Amygdala (tissue), 56 donors: ENCODE measurements at regions not wholly inside any gene's neighbourhood (a gene's known extent, or its start where the extent isn't known, plus 50 kb on each side); places are given as distances from the start of the nearest gene placed in this dataset.

Experiments
- DNase-seq, 56 donors: peaks; one replicate each; lab custom pipeline; 2025; lab: John Stamatoyannopoulos, UW

- no peak for DNase-seq
These were observed 105.5 kb downstream of the EBNA1BP2 start for GRCh38 chr1:43066578-43066977.

DNA sequence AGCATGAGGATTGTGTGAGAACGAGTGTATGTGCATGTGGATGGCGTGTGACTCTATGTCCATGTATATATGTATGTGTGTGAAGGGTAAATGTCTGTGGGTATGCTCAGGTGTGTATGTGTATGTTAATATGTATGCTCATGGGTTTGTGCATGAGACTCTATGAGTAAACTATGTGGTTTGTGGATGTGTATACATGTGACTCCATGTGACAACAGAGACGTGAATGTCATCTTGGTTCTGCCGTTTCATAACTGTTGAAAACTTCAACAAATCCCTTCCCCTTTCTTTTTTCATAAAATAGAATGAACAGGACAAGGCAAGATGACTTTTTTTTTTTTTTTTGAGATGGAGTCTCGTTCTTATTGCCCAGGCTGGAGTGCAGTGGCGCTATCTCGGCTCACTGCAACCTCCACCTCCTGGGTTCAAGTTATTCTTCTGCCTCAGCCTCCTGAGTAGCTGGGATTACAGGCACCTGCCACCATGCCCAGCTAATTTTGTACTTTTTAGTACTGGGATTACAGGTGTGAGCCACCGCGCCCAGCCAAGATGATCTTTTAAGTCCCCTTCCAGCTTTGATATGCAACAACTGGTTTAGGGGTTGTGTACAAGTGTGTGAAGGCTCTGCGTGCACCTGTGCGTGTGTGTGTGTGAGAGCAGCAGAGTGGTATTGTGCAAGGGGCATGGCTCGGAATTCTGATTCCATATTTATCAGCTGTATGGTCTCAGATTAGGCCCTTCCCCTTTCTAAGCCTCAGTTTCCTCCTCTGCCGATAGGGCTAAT, 106.3 kb downstream of the EBNA1BP2 start:
- DNase-seq = no peak

DNA sequence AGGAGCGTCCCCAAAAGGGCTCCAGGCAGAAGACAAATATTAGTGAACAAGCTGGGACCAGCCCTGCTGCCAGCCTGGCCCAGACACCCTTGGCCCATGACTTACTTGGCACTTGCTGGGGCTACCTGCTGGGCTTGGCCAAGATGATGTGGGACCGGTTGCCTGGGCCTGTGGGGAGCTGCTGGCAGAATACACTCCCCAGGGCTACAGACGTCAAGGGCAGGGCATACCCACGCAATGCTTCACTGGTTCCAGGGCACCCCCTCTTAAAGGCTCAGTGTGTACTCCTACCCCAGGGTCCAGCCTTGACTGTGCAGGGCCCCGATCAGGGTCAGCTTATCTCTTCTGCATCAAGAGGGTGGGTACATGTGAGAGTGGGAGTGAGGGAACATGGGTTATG, 106.5 kb upstream of the SLC2A1 start:
- no peak for DNase-seq

- DNase-seq = no peak
These were observed 104.9 kb upstream of the SLC2A1 start for GRCh38 chr1:43063394-43064219.

GRCh38 chr1:43062527-43063095, 103.9 kb upstream of the SLC2A1 start:
- DNase-seq = no peak

- DNase-seq = no peak
These were observed 103.1 kb upstream of the SLC2A1 start for GRCh38 chr1:43061757-43062156.

DNA sequence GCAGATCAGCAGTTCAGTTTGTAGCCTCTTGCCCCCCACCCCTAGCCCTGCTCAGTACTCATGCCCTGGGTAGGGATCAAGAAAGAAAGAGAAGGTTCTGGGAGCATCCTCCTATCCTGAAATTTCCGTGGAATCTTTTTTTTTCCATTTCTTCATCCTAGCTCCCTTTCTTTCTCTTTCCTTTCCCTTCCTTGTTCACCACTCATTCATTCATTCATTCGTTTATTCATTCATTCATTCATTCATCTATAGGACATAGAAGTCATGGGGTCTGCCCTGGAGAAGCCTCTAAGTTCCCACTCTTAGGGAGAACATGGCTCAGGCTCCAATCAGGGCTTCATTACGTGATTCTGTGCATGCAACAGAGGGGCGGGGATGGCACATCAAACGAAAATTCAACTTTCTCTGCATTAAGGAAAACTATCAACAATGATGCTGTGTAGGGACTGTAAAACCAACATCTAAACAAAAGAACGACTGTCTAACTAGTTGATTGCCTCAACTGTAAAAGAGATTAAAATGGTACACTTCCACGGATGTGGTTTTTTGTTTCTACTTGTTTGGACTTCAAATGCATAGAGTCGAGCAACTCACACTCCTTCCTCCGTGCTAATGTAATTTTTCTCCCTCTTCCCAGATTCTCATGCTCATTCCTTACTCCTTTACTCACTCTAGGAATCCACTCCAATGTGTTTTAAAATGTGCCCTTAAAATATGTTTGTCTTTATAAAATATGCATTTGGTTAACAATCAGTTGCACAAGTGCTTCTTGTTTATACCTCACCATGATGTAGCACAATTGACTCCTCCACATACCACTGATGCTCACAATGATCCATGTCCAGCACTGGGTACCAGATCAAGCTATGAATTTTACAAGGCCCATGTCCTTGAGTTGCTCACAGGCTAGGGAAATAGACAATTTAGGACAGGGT, 101.2 kb upstream of the SLC2A1 start:
- no peak for DNase-seq

DNA sequence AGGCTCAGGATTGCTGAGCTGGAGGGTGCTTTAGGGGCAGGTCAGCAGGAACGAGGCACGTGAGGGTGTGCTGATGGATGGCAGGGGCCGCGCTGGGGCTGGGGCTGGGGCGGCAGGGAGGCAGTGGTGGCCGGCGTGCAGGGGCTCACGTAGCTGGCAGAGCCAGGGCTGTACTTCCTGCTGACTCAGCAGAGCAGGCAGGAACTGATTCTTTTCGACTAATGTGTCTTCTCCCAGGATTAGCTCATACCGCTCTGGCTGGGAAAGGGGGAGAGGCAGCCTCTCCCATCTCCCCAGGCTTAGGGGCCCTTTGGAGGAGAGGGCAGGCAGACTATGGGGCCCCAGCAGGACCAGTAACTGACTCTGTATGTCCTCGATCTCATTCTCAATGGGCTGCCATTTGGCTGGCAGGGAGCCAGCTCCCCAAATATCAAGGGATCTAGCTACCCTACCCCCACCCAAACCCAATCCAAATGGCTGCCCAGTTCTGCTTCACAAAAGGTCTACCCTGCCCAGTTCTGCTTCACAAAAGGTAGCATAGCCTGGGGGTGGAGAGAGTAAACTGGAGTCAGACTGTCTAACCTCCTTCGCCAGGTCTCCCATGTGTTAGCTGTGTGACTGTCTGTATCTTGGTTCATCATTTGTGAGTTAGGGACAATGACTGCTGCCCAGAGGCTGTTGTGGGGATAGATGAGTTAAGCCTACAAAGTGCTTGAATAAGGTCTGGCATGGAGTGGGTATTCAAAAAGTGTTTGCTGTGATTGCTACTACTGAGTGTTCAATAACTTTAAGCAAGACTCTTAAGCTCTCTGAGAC, 100.1 kb upstream of the SLC2A1 start:
- DNase-seq = peak in 2 of 56 donors; percentile 9 to 40

DNA sequence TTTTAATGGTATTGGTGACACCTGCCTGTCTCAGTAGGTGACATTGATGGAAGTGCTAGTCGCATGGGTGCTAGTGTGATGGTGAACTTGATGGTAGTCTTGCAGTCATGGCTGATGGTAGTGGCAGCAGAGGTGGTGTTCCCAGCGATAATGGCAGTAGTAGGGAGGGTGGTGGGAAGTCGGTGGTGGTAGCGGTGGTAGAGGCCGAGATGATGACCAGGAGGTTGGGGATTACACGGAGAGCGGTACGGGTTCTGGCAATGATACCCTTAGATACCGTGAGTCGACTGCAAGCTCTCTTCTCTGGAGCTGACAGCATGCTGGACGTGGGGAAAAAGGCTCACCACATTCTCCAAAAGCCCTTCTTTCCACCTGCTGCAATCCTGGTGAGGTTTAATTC, 99.4 kb upstream of the SLC2A1 start:
- no peak for DNase-seq

- DNase-seq = no peak
These were observed 98.9 kb upstream of the SLC2A1 start for GRCh38 chr1:43057567-43057966.

DNA sequence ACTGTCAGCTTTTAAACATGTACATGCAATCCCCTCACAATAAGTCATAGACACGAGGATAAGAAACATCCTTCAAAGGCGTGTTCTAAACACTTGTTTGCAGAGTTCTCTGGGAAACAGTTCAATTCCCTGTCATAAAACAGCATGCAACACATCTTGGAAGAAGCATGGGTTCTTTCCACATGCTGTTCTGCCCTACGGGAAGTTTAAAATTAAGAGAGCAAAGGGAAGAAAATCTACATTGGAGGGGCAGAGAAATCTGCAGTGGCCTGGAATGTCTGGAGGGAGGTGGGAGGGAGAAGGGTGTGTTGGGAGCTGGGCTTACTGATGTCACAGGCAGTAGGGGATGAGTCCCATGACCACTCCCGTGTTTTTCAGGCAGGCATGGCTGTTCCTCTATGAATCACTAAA, 98.3 kb upstream of the SLC2A1 start:
- no peak for DNase-seq

DNA sequence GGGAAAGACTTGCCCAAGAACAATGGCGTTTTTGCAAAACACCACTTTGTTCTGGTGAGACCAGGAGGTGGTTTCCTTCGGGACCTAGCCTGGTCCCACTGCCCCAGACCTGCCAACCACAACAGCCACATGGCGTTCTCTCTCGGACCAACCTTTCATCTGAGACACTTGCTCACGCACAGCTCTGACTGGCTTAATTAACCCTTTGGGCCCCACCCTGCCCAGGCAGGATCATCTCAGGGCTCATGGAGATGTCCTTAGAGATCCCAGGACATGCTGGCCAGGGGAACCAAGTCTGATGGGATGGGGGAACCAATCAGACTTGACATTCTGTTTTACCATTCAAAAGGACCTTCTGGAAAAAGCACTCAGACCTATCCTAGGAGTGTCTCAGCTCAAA, 97.8 kb upstream of the SLC2A1 start:
- DNase-seq = no peak

GRCh38 chr1:43054961-43055360, 96.3 kb upstream of the SLC2A1 start:
- DNase-seq = no peak

DNA sequence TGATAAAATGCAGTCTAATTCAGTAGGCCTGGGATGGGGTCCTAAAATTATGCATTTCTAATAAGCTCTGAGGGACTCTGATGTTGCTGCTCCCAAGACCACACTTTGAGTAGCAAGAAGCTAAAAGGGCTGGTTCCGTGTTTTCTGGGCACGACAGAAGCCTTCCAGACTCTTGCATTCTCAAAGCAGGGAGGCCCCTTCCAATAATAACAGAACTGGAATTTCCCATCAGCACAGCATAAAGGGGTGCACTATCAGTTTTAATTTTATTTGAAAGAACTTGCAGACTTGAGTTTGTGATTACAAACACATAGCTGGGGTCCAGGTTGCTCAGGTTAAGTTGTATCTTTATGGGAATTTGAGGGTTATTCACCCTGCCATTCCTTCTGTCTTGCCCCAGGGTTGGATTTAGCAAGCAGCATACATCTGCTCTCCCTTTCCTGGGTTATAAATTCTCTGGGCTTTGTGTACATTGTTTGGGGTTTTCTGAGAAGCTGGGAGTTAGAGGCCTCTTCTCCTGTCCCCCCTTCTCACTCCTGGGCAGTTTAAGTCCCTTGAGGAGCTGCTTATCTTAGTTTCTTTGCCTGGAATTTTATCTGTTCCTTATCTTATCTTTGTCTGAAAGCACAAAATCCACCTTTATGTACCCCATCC, 94.2 kb upstream of the SLC2A1 start:
- DNase-seq = no peak

- DNase-seq = no peak
These were observed 93.7 kb upstream of the SLC2A1 start for GRCh38 chr1:43052322-43052721.

DNA sequence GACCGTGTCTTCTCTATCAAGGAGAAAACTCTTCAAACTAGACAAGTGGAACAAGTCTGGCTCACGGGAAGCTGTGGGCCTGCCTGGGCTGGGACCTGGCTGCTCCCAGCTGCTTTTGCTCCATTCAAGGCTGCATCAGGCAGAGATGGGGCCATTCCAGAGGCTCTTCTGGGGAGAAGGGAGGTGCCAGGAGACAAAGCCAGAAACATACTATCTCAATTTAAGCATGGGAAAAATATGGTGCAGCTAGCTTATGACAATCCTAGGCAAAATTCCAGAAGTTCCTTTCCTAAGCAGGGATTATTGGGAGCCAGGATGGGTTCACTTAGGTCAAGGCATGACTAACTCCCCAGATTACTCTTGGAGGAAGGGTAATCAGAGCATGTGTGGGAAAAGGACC, 90.8 kb upstream of the SLC2A1 start:
- no peak for DNase-seq

- DNase-seq = no peak
These were observed 89.9 kb upstream of the SLC2A1 start for GRCh38 chr1:43048601-43049011.

GRCh38 chr1:43047135-43047534, 88.5 kb upstream of the SLC2A1 start:
- no peak for DNase-seq
